H1 (cell line): ENCODE measurements at regions not wholly inside any gene's neighbourhood (a gene's known extent, or its start where the extent isn't known, plus 50 kb on each side); places are given as distances from the start of the nearest gene placed in this dataset.

Source experiments
- CTCF ChIA-PET: fragments of 300-600 bp; sonication (Branson Sonifier 250); formaldehyde crosslinking; loops from one replicate; lab custom pipeline; 2021; ENCODE audit not compliant: partially characterized antibody; lab: Charles Lee
- POLR2A ChIA-PET: fragments of 300-600 bp; sonication (Branson Sonifier 250); formaldehyde crosslinking; loops from one replicate; lab custom pipeline; 2021; ENCODE audit warnings: inconsistent platforms; ENCODE audit not compliant: partially characterized antibody; lab: Charles Lee
- DNase-seq, 2 experiments: peaks; one replicate each; pipeline versions ENCODE4 v3.0.0 to v3.0.0-alpha.2; 2010 to 2022; ENCODE audit warnings: low spot score in 2 of 2, low read depth in 1 of 2, mixed read lengths in 1 of 2
- FAIRE-seq: peaks from 2 replicates; lab custom pipeline; 2011; peaks lifted over from hg19 to GRCh38; lab: Jason Lieb, UNC
- H2AFZ ChIP-seq: 2 replicates; pipeline ENCODE4 v1.8.1; 2012; ENCODE audit warnings: low read length, inconsistent platforms
- H2AK5ac ChIP-seq: 2 replicates; pipeline ENCODE4 v1.6.1; 2013; ENCODE audit warnings: low read depth, low read length
- H2BK120ac ChIP-seq: replicated peaks from 2 replicates; pipeline ENCODE3; 2013; ENCODE audit warnings: low read depth, low read length, inconsistent platforms
- H2BK12ac ChIP-seq: 2 replicates; pipeline ENCODE4 v1.6.1; 2013; ENCODE audit warnings: low read depth, low read length
- H2BK15ac ChIP-seq: 2 replicates; pipeline ENCODE4 v1.6.1; 2013; ENCODE audit warnings: low read length
- H2BK20ac ChIP-seq: 2 replicates; pipeline ENCODE4 v1.6.1; 2013; ENCODE audit warnings: low read length
- H2BK5ac ChIP-seq: 2 replicates; pipeline ENCODE4 v1.6.1; 2013; ENCODE audit warnings: low read depth, low read length
- H3K14ac ChIP-seq: 2 replicates; pipeline ENCODE4 v1.6.1; 2013; ENCODE audit warnings: inconsistent platforms; ENCODE audit not compliant: insufficient read length
- H3K18ac ChIP-seq: 2 replicates; pipeline ENCODE4 v1.6.1; 2013; ENCODE audit warnings: low read length; ENCODE audit errors: extremely low read depth
- H3K23ac ChIP-seq: 2 replicates; pipeline ENCODE4 v1.6.1; 2013; ENCODE audit warnings: inconsistent platforms; ENCODE audit not compliant: insufficient read length
- H3K23me2 ChIP-seq: 2 replicates; pipeline ENCODE4 v1.6.1; 2013; ENCODE audit warnings: low read depth, low read length
- H3K27ac ChIP-seq: 2 replicates; pipeline ENCODE4 v1.6.1; 2011; ENCODE audit warnings: low read depth, low read length, inconsistent platforms
- H3K27me3 ChIP-seq, 4 experiments: replicated peaks in 1 of 4; 1 replicate in 1 of 4; 2 replicates in 3 of 4; pipeline versions ENCODE4 v1.6.1 to v1.8.1; 2011 to 2013; ENCODE audit warnings: low read length in 3 of 4, mild to moderate bottlenecking in 3 of 4, inconsistent platforms in 2 of 4, mixed read lengths in 2 of 4, moderate library complexity in 1 of 4; ENCODE audit not compliant: control insufficient read depth in 3 of 4, insufficient read depth in 3 of 4; ENCODE audit errors: extremely low read depth in 1 of 4
- H3K36me3 ChIP-seq, 4 experiments: 2 replicates each; pipeline versions ENCODE4 v1.6.1 to v1.8.1; 2011 to 2013; ENCODE audit warnings: mild to moderate bottlenecking in 4 of 4, low read length in 3 of 4, moderate library complexity in 2 of 4, control low read depth in 1 of 4, inconsistent platforms in 1 of 4; ENCODE audit not compliant: insufficient read depth in 4 of 4, control insufficient read depth in 2 of 4
- H3K4ac ChIP-seq: replicated peaks from 2 replicates; pipeline ENCODE3; 2013; ENCODE audit warnings: low read length, low read depth, mixed read lengths, inconsistent platforms; ENCODE audit not compliant: insufficient read length
- H3K4me1 ChIP-seq, 4 experiments: replicated peaks in 1 of 4; 1 replicate in 1 of 4; 2 replicates in 3 of 4; pipeline versions ENCODE4 v1.6.1 to v1.8.1; 2011 to 2013; ENCODE audit warnings: low read length in 3 of 4, inconsistent platforms in 2 of 4, mixed read lengths in 1 of 4; ENCODE audit not compliant: insufficient read depth in 4 of 4, control insufficient read depth in 3 of 4
- H3K4me2 ChIP-seq, 2 experiments: 2 replicates each; pipeline versions ENCODE4 v1.6.1 to v1.8.1; 2011 to 2013; ENCODE audit warnings: low read depth in 2 of 2, low read length in 2 of 2, control low read depth in 1 of 2, inconsistent platforms in 1 of 2, mild to moderate bottlenecking in 1 of 2; ENCODE audit not compliant: insufficient read depth in 1 of 2
- H3K4me3 ChIP-seq, 4 experiments: fragments of 200-600, 300-600 bp in 1 of 4; sonication (generic), shearing (Covaris generic), sonication (Bioruptor Twin) in 1 of 4; 2 replicates each; pipeline versions ENCODE4 v1.5.1 to v1.8.1; 2011 to 2016; ENCODE audit warnings: low read length in 4 of 4, low read depth in 3 of 4, control low read depth in 2 of 4, inconsistent platforms in 2 of 4, mild to moderate bottlenecking in 2 of 4, mixed read lengths in 1 of 4, moderate library complexity in 1 of 4; ENCODE audit not compliant: insufficient read depth in 2 of 4; ENCODE audit errors: extremely low read depth in 1 of 4
- H3K56ac ChIP-seq: replicated peaks from 2 replicates; pipeline ENCODE3; 2013; ENCODE audit warnings: low read depth, mild to moderate bottlenecking, mixed read lengths, low read length, inconsistent platforms; ENCODE audit not compliant: insufficient read length
- H3K79me1 ChIP-seq: 2 replicates; pipeline ENCODE4 v1.6.1; 2013; ENCODE audit warnings: low read depth, low read length, control low read depth
- H3K79me2 ChIP-seq, 2 experiments: 2 replicates each; pipeline versions ENCODE4 v1.6.1 to v1.8.1; 2012 to 2013; ENCODE audit warnings: low read length in 2 of 2, mild to moderate bottlenecking in 2 of 2, inconsistent platforms in 1 of 2; ENCODE audit not compliant: insufficient read depth in 2 of 2, control insufficient read depth in 1 of 2
- H3K9ac ChIP-seq, 4 experiments: replicated peaks in 1 of 4; 1 replicate in 1 of 4; 2 replicates in 3 of 4; pipeline versions ENCODE4 v1.6.1 to v1.8.1; 2011 to 2013; ENCODE audit warnings: low read depth in 3 of 4, low read length in 3 of 4, control low read depth in 2 of 4, mild to moderate bottlenecking in 2 of 4, moderate library complexity in 2 of 4, inconsistent platforms in 1 of 4; ENCODE audit errors: extremely low read depth in 1 of 4
- H3K9me3 ChIP-seq, 2 experiments: 2 replicates each; pipeline versions ENCODE4 v1.6.1 to v1.8.1; 2012 to 2013; ENCODE audit warnings: mild to moderate bottlenecking in 2 of 2, moderate library complexity in 2 of 2, control low read depth in 1 of 2, inconsistent platforms in 1 of 2, low read depth in 1 of 2, low read length in 1 of 2, mixed read lengths in 1 of 2; ENCODE audit not compliant: insufficient read depth in 2 of 2
- H4K20me1 ChIP-seq, 2 experiments: replicated peaks in 1 of 2; 2 replicates each; pipeline versions ENCODE3 to v1.8.1; 2011 to 2013; ENCODE audit warnings: inconsistent platforms in 2 of 2, low read length in 2 of 2, mild to moderate bottlenecking in 1 of 2; ENCODE audit not compliant: insufficient read depth in 2 of 2, control insufficient read depth in 1 of 2
- H4K5ac ChIP-seq: 2 replicates; pipeline ENCODE4 v1.6.1; 2013; ENCODE audit warnings: low read length, low read depth, mixed read lengths, inconsistent platforms; ENCODE audit not compliant: insufficient read length
- H4K8ac ChIP-seq: 2 replicates; pipeline ENCODE4 v1.8.0; 2013; ENCODE audit warnings: mild to moderate bottlenecking, moderate library complexity, low read length, inconsistent platforms; ENCODE audit not compliant: insufficient read depth; ENCODE audit errors: extremely low read depth
- H4K91ac ChIP-seq: replicated peaks from 2 replicates; pipeline ENCODE3; 2013; ENCODE audit warnings: low read length, mixed read lengths, inconsistent platforms; ENCODE audit not compliant: insufficient read length
- CREB1 ChIP-seq: IDR thresholded peaks from 2 replicates; pipeline ENCODE4 v1.6.1; 2012; ENCODE audit warnings: inconsistent platforms
- CTBP2 ChIP-seq: IDR thresholded peaks from 2 replicates; pipeline ENCODE4 v1.7.0; 2011; ENCODE audit warnings: borderline replicate concordance, mild to moderate bottlenecking, moderate library complexity, mixed read lengths, low read length; ENCODE audit not compliant: insufficient read depth, insufficient read length
- FOSL1 ChIP-seq: IDR thresholded peaks from 2 replicates; pipeline ENCODE4 v1.6.1; 2011; ENCODE audit warnings: mild to moderate bottlenecking, low read depth, low read length, moderate library complexity; ENCODE audit not compliant: insufficient read depth
- JUND ChIP-seq: IDR thresholded peaks from 2 replicates; pipeline ENCODE4 v1.6.1; 2011; ENCODE audit warnings: mild to moderate bottlenecking, improper control_type of control experiment, low read length
- MAFK ChIP-seq: IDR thresholded peaks from 2 replicates; pipeline ENCODE4 v1.6.1; 2012; ENCODE audit warnings: low read depth, mild to moderate bottlenecking, improper control_type of control experiment, low read length
- POLR2AphosphoS5 ChIP-seq: IDR thresholded peaks from 2 replicates; pipeline ENCODE4 v1.6.1; 2011; ENCODE audit warnings: low read depth, low read length
- RFX5 ChIP-seq: IDR thresholded peaks from 2 replicates; pipeline ENCODE4 v1.6.1; 2011; ENCODE audit warnings: low read depth, low read length, improper control_type of control experiment, borderline replicate concordance
- RNF2 ChIP-seq: fragments of 200-900, 300-1000 bp; sonication (generic); IDR thresholded peaks from 2 replicates; pipeline ENCODE4 v1.7.1; 2016; ENCODE audit warnings: borderline replicate concordance, low read depth, mild to moderate bottlenecking, antibody characterized with exemption, low read length; ENCODE audit not compliant: poor library complexity, severe bottlenecking; ENCODE audit errors: missing control alignments
- SIN3A ChIP-seq, 2 experiments: IDR thresholded peaks in 1 of 2; conservative IDR thresholded peaks in 1 of 2; 2 replicates each; pipeline ENCODE4 v1.6.1; 2011 to 2012; ENCODE audit warnings: low read length in 2 of 2, improper control_type of control experiment in 1 of 2, low read depth in 1 of 2, mild to moderate bottlenecking in 1 of 2
- SIX5 ChIP-seq: IDR thresholded peaks from 2 replicates; pipeline ENCODE4 v1.6.1; 2011; ENCODE audit warnings: mild to moderate bottlenecking, low read depth, low read length
- SP1 ChIP-seq: IDR thresholded peaks from 2 replicates; pipeline ENCODE4 v1.6.1; 2011; ENCODE audit warnings: low read depth, low read length
- SUZ12 ChIP-seq: fragments of 200-600 bp; sonication (generic); IDR thresholded peaks from 2 replicates; pipeline ENCODE4 v1.6.1; 2012; ENCODE audit warnings: mild to moderate bottlenecking, inconsistent platforms, low read length, moderate library complexity, mixed read lengths
- TBP ChIP-seq: IDR thresholded peaks from 2 replicates; pipeline ENCODE4 v1.6.1; 2011; ENCODE audit warnings: low read depth, low read length, improper control_type of control experiment
- TEAD4 ChIP-seq: IDR thresholded peaks from 2 replicates; pipeline ENCODE4 v1.6.1; 2012; ENCODE audit warnings: low read depth, low read length, inconsistent platforms, mixed read lengths
- WGBS, 2 experiments: shearing (Covaris generic) in 1 of 2; methylation state at CpG; one replicate each; pipeline versions ENCODE4 v1.1.6 to v1.1.7; 2013 to 2015; ENCODE audit warnings: low lambda C conversion rate in 2 of 2, mixed read lengths in 2 of 2, inconsistent platforms in 1 of 2, low coverage in 1 of 2, missing lambda C conversion rate in 1 of 2; ENCODE audit not compliant: insufficient replicate concordance in 2 of 2, insufficient coverage in 1 of 2, insufficient read length in 1 of 2; ENCODE audit errors: extremely low coverage in 1 of 2, missing lambda C conversion rate in 1 of 2; 5-methylcytosine and 5-hydroxymethylcytosine counted together

DNA sequence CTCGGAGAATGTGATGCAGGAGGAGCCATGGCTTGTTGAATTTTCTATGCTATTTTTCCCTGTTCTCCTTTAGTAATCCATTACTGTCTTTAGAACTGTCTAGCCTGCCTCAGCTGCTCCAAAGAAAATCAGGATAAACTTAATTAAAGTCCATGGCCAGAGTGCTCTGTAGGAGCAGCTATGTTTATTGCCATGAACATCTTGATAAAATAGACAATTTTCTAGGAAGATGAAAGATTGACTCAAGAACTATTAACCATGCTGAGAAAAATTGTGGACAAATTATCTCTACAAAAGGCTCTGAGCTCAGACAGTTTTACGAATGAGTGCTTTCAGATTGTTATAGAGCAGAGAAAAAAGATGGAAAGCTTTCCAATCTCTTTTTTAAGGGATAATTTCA is 193.0 kb downstream of the TTC32 start:
- no peak for TF ChIP-seq TBP
- no peak for TF ChIP-seq FOSL1
- TF ChIP-seq MAFK = no peak
- no peak for TF ChIP-seq SIN3A (conservative IDR thresholded peaks at IDR 0.05 in 1 of 2, IDR thresholded peaks at IDR 0.05 in 1 of 2; ENCODE audit: low read depth in 1 of 2, low read length in 2 of 2)
- TF ChIP-seq POLR2AphosphoS5 = no peak
- no peak for TF ChIP-seq SP1
- TF ChIP-seq RFX5 = no peak
- no peak for TF ChIP-seq SUZ12
- TF ChIP-seq JUND = no peak
- no peak for TF ChIP-seq TEAD4
- TF ChIP-seq SIX5 = no peak
- no peak for TF ChIP-seq CTBP2
- no peak for TF ChIP-seq CREB1
- no peak for TF ChIP-seq RNF2
- H2BK5ac ChIP-seq = no peak overlapping the region
- no peak overlapping the region for H4K5ac ChIP-seq
- no peak overlapping the region for H2BK12ac ChIP-seq
- H2BK15ac ChIP-seq = no peak overlapping the region
- no peak overlapping the region for H3K4me3 ChIP-seq
- no peak overlapping the region for H3K23ac ChIP-seq
- no peak overlapping the region for H3K18ac ChIP-seq
- H4K91ac ChIP-seq = no peak overlapping the region
- H3K4me2 ChIP-seq = no peak overlapping the region
- H2AK5ac ChIP-seq = no peak overlapping the region
- no peak overlapping the region for H3K4ac ChIP-seq
- no peak overlapping the region for H3K56ac ChIP-seq
- H3K36me3 ChIP-seq = no peaks in the 10 kb centered on the region
- H3K27ac ChIP-seq = no peak overlapping the region
- H2BK120ac ChIP-seq = no peak overlapping the region
- no peaks in the 10 kb centered on the region for H3K79me2 ChIP-seq
- H3K79me1 ChIP-seq = no peaks in the 10 kb centered on the region
- FAIRE-seq (no peak), DNase-seq (no peak)
- 72% methylated on average over 2 of the region's 2 CpGs; no CpG with 5 or more reads in 1 of the 2 experiments for WGBS, 2 experiments
- H2BK20ac ChIP-seq = no peak overlapping the region
- no peaks in the 10 kb centered on the region for H3K9me3 ChIP-seq
- H4K8ac ChIP-seq = no peak overlapping the region
- no peaks in the 10 kb centered on the region; a peak in 1 of 7 replicates for H3K27me3 ChIP-seq
- no peaks in the 10 kb centered on the region for H4K20me1 ChIP-seq
- no peaks in the 10 kb centered on the region for H3K4me1 ChIP-seq
- H2AFZ ChIP-seq = no peak overlapping the region
- H3K23me2 ChIP-seq = no peaks in the 10 kb centered on the region
- POLR2A ChIA-PET = no interaction called here
- CTCF ChIA-PET = interaction anchor here (0.6 to 0.9 kb wide), 2 partner anchors 38 to 41 kb away, joined by 3 to 4 read pairs; no protein-coding TSS in a partner anchor
- no peak overlapping the region for H3K9ac ChIP-seq
- no peak overlapping the region for H3K14ac ChIP-seq
